MM.1S (cell line): ENCODE measurements at regions not wholly inside any gene's neighbourhood (a gene's known extent, or its start where the extent isn't known, plus 50 kb on each side); places are given as distances from the start of the nearest gene placed in this dataset.

Source experiments
- DNase-seq: peaks from one replicate; pipeline ENCODE4 v3.0.0-alpha.2; 2015
- H2AFZ ChIP-seq: fragments of 300-600 bp; sonication (generic); 2 replicates; pipeline ENCODE4 v1.6.0; 2016; ENCODE audit warnings: antibody characterized with exemption, low read length
- H3F3A ChIP-seq: fragments of 300-600 bp; sonication (generic); 2 replicates; pipeline ENCODE4 v1.6.1; 2016; ENCODE audit warnings: mild to moderate bottlenecking, antibody characterized with exemption, low read length, moderate library complexity, mixed read lengths; ENCODE audit not compliant: insufficient read depth
- H3K27ac ChIP-seq: fragments of 300-600 bp; sonication (generic); 2 replicates; pipeline ENCODE4 v1.5.1; 2016; ENCODE audit warnings: mild to moderate bottlenecking, low read length
- H3K27me3 ChIP-seq: fragments of 300-600 bp; sonication (generic); replicated peaks from 2 replicates; pipeline ENCODE4 v1.6.0; 2016; ENCODE audit warnings: low read length; ENCODE audit not compliant: insufficient read depth
- H3K36me3 ChIP-seq: fragments of 300-600 bp; sonication (generic); replicated peaks from 2 replicates; pipeline ENCODE4 v1.6.1; 2016; ENCODE audit warnings: mild to moderate bottlenecking, low read length, mixed read lengths; ENCODE audit not compliant: insufficient read depth
- H3K4me1 ChIP-seq: fragments of 300-600 bp; sonication (generic); 2 replicates; pipeline ENCODE4 v1.6.1; 2016; ENCODE audit warnings: low read length, mixed read lengths
- H3K4me2 ChIP-seq: fragments of 300-600 bp; sonication (generic); 2 replicates; pipeline ENCODE4 v1.6.0; 2016; ENCODE audit warnings: low read depth, low read length
- H3K4me3 ChIP-seq: fragments of 300-600 bp; sonication (generic); 2 replicates; pipeline ENCODE4 v1.5.1; 2016; ENCODE audit warnings: low read length, mixed read lengths
- H3K79me2 ChIP-seq: fragments of 300-600 bp; sonication (generic); 2 replicates; pipeline ENCODE4 v1.6.1; 2016; ENCODE audit warnings: mixed run types, low read length, mixed read lengths
- H3K9ac ChIP-seq: fragments of 300-600 bp; sonication (generic); 2 replicates; pipeline ENCODE4 v1.6.1; 2016; ENCODE audit warnings: low read length, mixed read lengths
- H3K9me2 ChIP-seq: fragments of 300-600 bp; sonication (generic); replicated peaks from 2 replicates; pipeline ENCODE4 v1.6.1; 2016; ENCODE audit warnings: mild to moderate bottlenecking, low read length, mixed read lengths; ENCODE audit not compliant: insufficient read depth
- H3K9me3 ChIP-seq: fragments of 300-600 bp; sonication (generic); replicated peaks from 2 replicates; pipeline ENCODE4 v1.6.1; 2016; ENCODE audit warnings: mild to moderate bottlenecking, low read length, mixed read lengths; ENCODE audit not compliant: insufficient read depth
- H4K20me1 ChIP-seq: fragments of 300-600 bp; sonication (generic); 2 replicates; pipeline ENCODE4 v1.6.1; 2016; ENCODE audit warnings: mild to moderate bottlenecking, low read length, moderate library complexity, mixed read lengths; ENCODE audit not compliant: insufficient read depth
- EZH2 ChIP-seq: fragments of 300-600 bp; sonication (generic); optimal IDR thresholded peaks from 2 replicates; pipeline ENCODE3; 2017; ENCODE audit warnings: low read depth, mild to moderate bottlenecking, antibody characterized with exemption, low read length, mixed read lengths
- EZH2phosphoT487 ChIP-seq: fragments of 300-600 bp; sonication (generic); IDR thresholded peaks from 2 replicates; pipeline ENCODE4 v1.6.1; 2018; ENCODE audit warnings: antibody characterized with exemption, low read length
- TF ChIP-seq, protein P1 (sequence below): fragments of 300-600 bp; sonication (generic); IDR thresholded peaks from 2 replicates; pipeline ENCODE4 v1.5.1; 2016; ENCODE audit warnings: antibody characterized with exemption, low read length, mixed read lengths

DNA sequence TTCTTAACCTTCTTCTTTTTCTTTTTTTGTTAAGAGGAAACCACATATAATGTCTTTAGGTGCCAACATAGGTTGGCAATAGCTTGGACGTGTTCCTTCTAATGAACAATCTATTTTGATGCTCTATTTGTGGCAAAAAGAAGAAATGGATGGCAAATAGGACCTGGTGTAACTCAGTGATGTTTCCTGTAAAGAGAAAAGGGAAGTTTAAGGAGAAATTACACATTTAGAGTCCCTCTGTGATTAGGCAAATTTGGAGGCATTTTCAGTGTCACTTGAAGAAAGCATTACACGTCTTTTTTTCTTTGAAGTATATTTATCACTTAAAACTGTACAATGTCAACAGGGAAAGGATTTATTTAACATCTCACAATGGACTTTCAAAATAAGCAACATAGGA, 327.1 kb downstream of the ZIC1 start:
- Histone ChIP-seq H4K20me1 (no peaks in the 10 kb centered on the region), H2AFZ (no peak overlapping the region), H3K4me3 (no peak overlapping the region), H3K4me2 (no peak overlapping the region), H3K4me1 (no peaks in the 10 kb centered on the region), H3K9ac (no peak overlapping the region), H3K9me3 (no peaks in the 10 kb centered on the region), H3F3A (no peaks in the 10 kb centered on the region), H3K36me3 (no peaks in the 10 kb centered on the region), H3K79me2 (no peaks in the 10 kb centered on the region), H3K27ac (no peak overlapping the region), H3K27me3 (no peaks in the 10 kb centered on the region), H3K9me2 (no peaks in the 10 kb centered on the region)
- TF ChIP-seq EZH2 (no peak), EZH2phosphoT487 (no peak)
- TF ChIP-seq, protein P1, sequence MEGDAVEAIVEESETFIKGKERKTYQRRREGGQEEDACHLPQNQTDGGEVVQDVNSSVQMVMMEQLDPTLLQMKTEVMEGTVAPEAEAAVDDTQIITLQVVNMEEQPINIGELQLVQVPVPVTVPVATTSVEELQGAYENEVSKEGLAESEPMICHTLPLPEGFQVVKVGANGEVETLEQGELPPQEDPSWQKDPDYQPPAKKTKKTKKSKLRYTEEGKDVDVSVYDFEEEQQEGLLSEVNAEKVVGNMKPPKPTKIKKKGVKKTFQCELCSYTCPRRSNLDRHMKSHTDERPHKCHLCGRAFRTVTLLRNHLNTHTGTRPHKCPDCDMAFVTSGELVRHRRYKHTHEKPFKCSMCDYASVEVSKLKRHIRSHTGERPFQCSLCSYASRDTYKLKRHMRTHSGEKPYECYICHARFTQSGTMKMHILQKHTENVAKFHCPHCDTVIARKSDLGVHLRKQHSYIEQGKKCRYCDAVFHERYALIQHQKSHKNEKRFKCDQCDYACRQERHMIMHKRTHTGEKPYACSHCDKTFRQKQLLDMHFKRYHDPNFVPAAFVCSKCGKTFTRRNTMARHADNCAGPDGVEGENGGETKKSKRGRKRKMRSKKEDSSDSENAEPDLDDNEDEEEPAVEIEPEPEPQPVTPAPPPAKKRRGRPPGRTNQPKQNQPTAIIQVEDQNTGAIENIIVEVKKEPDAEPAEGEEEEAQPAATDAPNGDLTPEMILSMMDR: no peak
- no peak for DNase-seq

GRCh38 chr3:147737376-147737775, 328.2 kb downstream of the ZIC1 start:
- Histone ChIP-seq H3K27me3 (no peaks in the 10 kb centered on the region), H3K9me3 (no peaks in the 10 kb centered on the region), H3K9ac (no peak overlapping the region), H3K9me2 (no peaks in the 10 kb centered on the region), H3K79me2 (no peaks in the 10 kb centered on the region), H4K20me1 (no peaks in the 10 kb centered on the region), H3K4me1 (no peaks in the 10 kb centered on the region), H3K4me2 (no peak overlapping the region), H2AFZ (no peak overlapping the region), H3K4me3 (no peak overlapping the region), H3K36me3 (no peaks in the 10 kb centered on the region), H3F3A (no peaks in the 10 kb centered on the region), H3K27ac (no peak overlapping the region)
- no peak for TF ChIP-seq EZH2
- no peak for TF ChIP-seq EZH2phosphoT487
- TF ChIP-seq, protein P1: no peak
- no peak for DNase-seq

DNA sequence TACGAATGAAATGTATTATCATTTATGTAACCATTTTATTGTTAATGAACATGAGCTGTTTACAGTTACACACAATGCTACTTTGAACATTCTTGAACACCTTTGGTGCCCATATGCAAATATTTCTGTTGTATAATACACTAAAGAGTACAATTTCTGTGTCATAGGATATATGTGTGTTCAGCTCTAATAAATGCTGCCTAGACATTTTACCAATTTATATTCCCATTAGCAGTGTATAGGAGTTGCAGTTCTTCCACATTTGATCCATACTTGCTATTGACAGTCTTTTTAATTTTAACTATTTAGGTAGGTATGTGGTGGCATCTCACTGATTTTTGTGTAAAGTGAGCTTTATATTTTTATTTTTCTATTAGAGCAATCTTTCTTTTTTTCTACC, 331.8 kb downstream of the ZIC1 start:
- Histone ChIP-seq H3K79me2 (no peaks in the 10 kb centered on the region), H3K27me3 (no peaks in the 10 kb centered on the region), H3F3A (no peaks in the 10 kb centered on the region), H3K9ac (no peak overlapping the region), H3K4me1 (no peaks in the 10 kb centered on the region), H3K9me2 (no peaks in the 10 kb centered on the region), H3K4me3 (no peak overlapping the region), H3K27ac (no peak overlapping the region), H4K20me1 (no peaks in the 10 kb centered on the region), H2AFZ (no peak overlapping the region), H3K9me3 (no peaks in the 10 kb centered on the region), H3K4me2 (no peak overlapping the region), H3K36me3 (no peaks in the 10 kb centered on the region)
- TF ChIP-seq EZH2 (no peak), EZH2phosphoT487 (no peak)
- TF ChIP-seq, protein P1: no peak
- no peak for DNase-seq

- no peak for DNase-seq
- no peaks in the 10 kb centered on the region for H3K9me3 ChIP-seq
- H3K27me3 ChIP-seq: no peaks in the 10 kb centered on the region
- no peak overlapping the region for H3K27ac ChIP-seq
- TF ChIP-seq, protein P1: no peak
- no peak for TF ChIP-seq EZH2
- no peak for TF ChIP-seq EZH2phosphoT487
- no peak overlapping the region for H3K4me3 ChIP-seq
- H3K9me2 ChIP-seq: no peaks in the 10 kb centered on the region
- H3K9ac ChIP-seq: no peak overlapping the region
- no peaks in the 10 kb centered on the region for H4K20me1 ChIP-seq
- no peaks in the 10 kb centered on the region for H3K79me2 ChIP-seq
- H3F3A ChIP-seq: no peaks in the 10 kb centered on the region
- H3K4me1 ChIP-seq: no peaks in the 10 kb centered on the region
- no peak overlapping the region for H2AFZ ChIP-seq
- no peaks in the 10 kb centered on the region for H3K36me3 ChIP-seq
- H3K4me2 ChIP-seq: no peak overlapping the region
Observed at GRCh38 chr3:147744967-147745366, 335.8 kb downstream of the ZIC1 start.
